Superior temporal gyrus (tissue), 1 donor: ENCODE measurements at regions not wholly inside any gene's neighbourhood (a gene's known extent, or its start where the extent isn't known, plus 50 kb on each side); places are given as distances from the start of the nearest gene placed in this dataset.

Experiments used
- DNase-seq: peaks from one replicate; pipeline ENCODE4 v3.0.0-alpha.2; 2016; ENCODE audit errors: extremely low spot score

GRCh38 chr2:49260979-49261538 is 106.7 kb upstream of the FSHR start:
- peak; percentile 31 for DNase-seq

DNA sequence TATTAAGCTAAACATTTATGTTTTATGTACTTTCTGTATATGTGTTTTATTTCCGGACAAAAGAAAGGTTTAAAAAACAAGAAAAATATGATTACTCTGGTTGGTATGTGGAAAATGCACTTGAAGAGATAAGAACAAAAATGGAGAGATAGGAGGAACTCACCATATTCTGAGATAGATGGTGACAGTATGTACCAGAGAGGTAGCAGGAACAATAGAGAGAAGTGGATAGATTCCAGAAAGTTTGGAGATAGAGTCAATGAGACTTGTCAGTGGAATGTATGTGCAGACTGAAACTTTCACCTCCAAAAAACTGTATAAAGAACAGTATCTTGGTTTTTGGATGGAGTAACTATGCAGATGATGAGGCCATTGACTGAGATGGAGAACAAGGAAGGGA is 105.6 kb upstream of the FSHR start:
- no peak for DNase-seq

DNA sequence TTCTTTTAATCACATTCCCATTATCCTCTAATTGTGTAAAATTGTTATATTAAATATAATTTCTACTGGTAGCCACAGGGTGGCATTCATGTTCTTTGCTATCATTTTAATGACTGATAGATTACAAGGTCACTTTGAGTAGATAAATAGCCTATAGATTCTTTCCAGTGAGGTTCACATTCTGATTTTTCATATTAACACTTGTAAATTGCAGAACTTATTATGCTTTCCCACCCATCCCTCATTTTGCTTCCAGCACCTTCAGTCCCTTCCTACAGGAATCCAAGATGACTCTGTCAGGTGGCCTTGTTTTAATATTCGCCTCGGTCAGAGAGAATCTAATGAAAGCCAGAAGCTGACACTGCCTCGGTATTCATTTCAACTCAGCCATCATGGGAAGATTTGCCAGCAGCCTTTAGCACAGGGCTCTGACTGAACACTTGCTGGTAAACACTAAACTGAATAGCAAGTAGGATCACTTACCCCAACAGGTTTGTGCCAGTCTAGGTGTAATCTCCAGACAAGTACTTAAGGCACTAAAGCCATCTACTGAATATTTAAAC is 101.2 kb upstream of the FSHR start:
- peak; percentile 75 for DNase-seq

- no peak for DNase-seq
Measured at GRCh38 chr2:49254401-49254800, 100.1 kb upstream of the FSHR start.

- no peak for DNase-seq
Measured at GRCh38 chr2:49251766-49252165, 97.5 kb upstream of the FSHR start.

DNA sequence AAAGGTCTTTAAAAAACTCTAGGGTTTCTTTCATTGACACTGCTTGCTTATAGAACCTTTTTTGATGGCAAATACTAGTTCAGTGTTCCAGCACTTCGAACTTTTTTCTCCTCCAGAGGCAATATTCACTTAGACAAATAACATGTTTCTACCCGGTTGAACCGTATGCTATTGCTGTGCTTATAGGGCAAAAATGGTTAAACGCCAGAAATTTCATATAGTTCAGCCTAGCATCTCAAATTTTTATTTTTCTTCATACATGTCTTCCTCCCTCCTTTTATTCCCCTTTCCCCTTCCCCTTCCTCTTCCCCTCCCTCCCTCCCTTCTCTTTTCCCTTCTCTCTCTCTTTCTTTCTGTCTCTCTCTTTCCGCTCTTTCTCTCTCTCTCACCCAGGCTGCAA is 96.9 kb upstream of the FSHR start:
- no peak for DNase-seq

DNA sequence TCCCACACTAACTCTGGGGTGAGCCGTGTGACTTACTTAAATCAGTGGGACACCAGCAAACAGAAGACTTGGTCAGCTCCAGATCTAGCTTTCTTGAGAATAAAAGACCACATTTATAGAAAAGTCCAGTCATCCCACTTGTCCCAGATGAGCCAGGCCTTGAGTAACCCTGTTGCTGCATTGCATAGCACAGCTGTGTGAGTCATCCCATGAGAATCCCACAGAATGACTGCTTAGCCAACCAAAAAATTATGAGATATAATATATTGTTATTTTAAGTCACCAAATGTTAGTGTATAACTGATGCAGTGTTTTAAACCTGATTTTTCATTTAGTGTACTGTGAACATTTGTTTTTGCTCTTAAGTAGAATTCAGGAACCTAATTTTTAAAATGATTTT is 94.2 kb upstream of the FSHR start:
- no peak for DNase-seq

DNA sequence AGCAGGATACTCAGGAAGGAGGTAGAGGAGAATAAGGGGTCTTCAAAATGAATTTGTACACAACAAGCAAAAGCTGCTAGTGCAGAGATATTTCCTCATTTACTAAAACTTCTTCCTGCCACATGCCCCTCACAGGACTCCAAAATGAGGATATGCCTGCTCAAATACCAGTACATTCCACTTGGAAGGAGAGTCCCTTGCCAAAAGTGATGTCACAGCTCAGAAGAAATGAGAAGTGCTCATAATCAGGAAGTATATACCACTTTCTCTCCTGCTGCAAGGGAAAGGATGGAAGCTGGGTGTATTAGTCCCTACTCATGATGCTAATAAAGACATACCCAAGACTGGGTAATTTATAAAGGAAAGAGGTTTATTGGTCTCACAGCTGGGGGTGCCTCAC is 87.7 kb upstream of the FSHR start:
- no peak for DNase-seq

DNA sequence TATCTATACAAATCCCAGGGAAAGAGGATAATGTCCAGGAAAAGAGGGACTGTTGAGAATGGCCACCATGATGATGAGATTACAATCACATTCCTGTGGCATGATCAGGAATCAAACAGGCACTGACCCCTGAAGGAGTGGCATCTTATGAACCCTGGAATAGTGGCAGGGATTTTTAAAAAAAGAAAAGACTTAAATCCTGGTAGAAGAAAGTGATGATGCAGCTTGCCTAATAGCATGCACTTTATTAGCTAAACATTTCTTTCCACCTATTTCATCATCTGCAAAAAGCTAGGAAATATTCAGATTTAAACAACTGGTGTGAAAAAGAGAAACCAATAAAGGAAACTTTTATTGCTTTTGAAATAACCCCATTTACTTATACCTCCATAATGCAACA is 87.2 kb upstream of the FSHR start:
- no peak for DNase-seq

DNA sequence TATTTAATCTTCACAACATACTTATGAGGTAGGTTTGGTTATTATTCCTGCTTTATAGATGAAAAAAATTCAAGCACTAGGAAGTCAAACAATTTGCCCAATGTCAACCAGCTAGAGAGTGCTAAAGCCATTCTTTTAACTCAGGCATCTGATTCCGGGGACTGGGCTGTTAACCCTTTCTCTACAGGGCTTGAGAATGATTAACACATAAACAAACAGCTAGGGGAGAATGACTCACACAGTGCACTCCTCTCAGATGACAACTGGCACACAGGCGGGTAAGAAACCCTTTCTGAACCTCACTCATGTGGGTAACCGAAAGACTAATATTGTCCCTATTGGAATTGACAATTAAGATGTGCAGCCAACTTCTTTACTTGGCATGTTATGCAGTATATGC is 86.3 kb upstream of the FSHR start:
- no peak for DNase-seq

DNA sequence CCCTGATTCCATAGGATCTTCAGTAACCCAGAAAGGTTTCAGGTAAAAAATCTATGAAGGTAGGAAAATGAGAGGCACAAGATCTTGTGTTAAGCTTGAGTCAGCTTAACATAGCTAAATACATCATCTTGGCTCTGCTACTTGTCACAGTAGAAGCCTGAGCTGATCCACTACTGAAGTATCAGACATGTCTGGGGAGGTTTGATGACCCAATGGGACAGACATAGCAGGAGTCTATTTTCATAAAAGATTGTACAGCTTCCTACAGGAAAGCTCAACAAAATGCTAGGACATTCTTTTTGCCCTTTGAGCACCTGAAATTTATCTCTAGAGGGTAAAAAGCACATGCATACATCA is 84.3 kb upstream of the FSHR start:
- no peak for DNase-seq

- DNase-seq: peak; percentile 2
Measured at GRCh38 chr2:49237867-49238603, 83.7 kb upstream of the FSHR start.

GRCh38 chr2:49236316-49236715 is 82.0 kb upstream of the FSHR start:
- DNase-seq: peak; percentile 5

- no peak for DNase-seq
Measured at GRCh38 chr2:49226360-49226759, 72.0 kb upstream of the FSHR start.

DNA sequence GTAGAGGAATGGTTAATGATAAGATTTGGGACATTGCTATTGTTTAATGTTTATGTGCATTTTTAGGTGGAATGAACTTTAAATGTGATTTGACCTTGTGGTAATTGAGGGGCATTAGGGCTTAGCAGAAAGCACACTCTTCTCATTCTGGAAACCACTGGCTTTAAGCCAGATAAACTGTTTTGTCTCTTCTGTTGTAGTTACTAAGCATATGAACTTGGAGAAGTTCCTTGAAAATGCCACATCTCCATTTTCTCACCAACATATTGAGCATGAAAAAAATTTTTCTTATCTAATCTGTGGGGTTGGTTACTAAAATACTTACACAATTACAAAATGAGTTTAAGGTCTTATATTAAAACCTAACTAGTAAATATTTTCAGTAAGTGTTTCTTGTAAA is 70.8 kb upstream of the FSHR start:
- no peak for DNase-seq

- DNase-seq: no peak
Measured at GRCh38 chr2:49224426-49225010, 70.2 kb upstream of the FSHR start.

DNA sequence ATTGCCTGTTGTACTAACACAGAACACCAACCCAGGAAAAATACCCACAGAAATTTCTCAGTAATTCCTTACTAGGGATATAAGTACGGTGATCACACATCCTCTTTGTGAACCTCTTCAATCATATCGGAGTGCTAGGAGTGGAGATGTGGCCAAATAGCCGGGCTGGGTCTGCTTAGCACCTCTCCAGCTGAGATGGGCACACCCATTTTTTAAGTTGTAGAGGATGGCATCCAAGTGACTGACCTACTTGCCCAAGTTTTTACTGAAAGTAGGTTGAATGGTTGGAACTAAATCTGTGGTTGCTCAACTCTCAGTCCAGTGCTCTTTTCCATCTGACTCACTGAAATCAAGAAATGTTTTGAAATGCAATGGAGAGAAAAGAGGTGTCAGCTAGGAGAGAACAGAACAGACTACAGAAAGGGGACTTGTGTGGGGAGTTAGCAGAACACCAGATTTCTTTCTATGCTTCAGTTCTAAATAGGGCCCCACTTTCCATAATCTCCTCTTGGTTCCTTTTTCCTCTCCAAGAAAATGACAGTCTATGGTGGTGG is 68.7 kb upstream of the FSHR start:
- DNase-seq: peak; percentile 28

DNA sequence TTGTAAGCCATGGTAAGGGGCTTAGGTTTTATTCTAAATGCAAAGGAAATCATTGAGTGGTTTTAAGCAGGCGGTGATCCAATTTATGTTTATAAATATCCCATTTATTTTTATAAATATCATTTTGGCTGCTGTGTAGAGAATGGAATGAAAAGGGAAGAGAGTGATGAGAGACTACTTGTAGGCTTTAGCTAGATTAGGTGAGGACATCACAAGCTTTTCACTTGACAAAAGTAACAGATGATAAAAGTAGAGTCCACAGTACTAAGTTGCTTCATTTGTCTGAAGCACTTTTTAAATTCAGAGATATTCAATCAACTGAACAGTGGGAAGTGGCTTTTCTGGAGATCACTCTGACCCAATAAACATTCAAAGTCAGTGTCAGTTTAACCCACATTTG is 65.4 kb upstream of the FSHR start:
- DNase-seq: no peak

GRCh38 chr2:49210191-49210590 is 55.9 kb upstream of the FSHR start:
- no peak for DNase-seq

GRCh38 chr2:49207204-49207603 is 52.9 kb upstream of the FSHR start:
- DNase-seq: no peak
